ENCODE measurements at regions not wholly inside any gene's neighbourhood (a gene's known extent, or its start where the extent isn't known, plus 50 kb on each side); places are given as distances from the start of the nearest gene placed in this dataset.

- Histone ChIP-seq H3K27me3 (no peaks in the 10 kb centered on the region), H3K4me3 (no peak overlapping the region), H3K27ac (no peak overlapping the region), H3K4me2 (no peak overlapping the region), H3K36me3 (no peaks in the 10 kb centered on the region), H4K20me1 (no peaks in the 10 kb centered on the region), H3K9me3 (replicated peaks in 1 of 11) (peaks cover 0 to 4% (median 0%) of the 10 kb centered on the region in 11 experiments; a peak in 1 of 22 replicates), H3K9ac (no peak overlapping the region), H3K4me1 (no peaks in the 10 kb centered on the region)
- TF ChIP-seq Cebpa-rat (IDR thresholded peaks at IDR 0.05): no peak
Observed at GRCh38 chr4:101400096-101400495, 52.8 kb upstream of the PPP3CA start.

- Histone ChIP-seq H3K27me3 (no peaks in the 10 kb centered on the region), H3K9ac (no peak overlapping the region), H3K4me3 (no peak overlapping the region), H4K20me1 (no peaks in the 10 kb centered on the region), H3K4me1 (no peaks in the 10 kb centered on the region), H3K27ac (no peak overlapping the region), H3K9me3 (replicated peaks in 1 of 11) (no peaks in the 10 kb centered on the region), H3K36me3 (no peaks in the 10 kb centered on the region), H3K4me2 (no peak overlapping the region)
- no peak for TF ChIP-seq Cebpa-rat (IDR thresholded peaks at IDR 0.05)
Observed at GRCh38 chr4:101398807-101399206, 51.5 kb upstream of the PPP3CA start.
